Thyroid gland (tissue), 4 donors: ENCODE measurements at regions not wholly inside any gene's neighbourhood (a gene's known extent, or its start where the extent isn't known, plus 50 kb on each side); places are given as distances from the start of the nearest gene placed in this dataset.

ENCODE experiments used
- DNase-seq, 2 donors: peaks; one replicate each; pipeline ENCODE4 v3.0.0-alpha.2; 2019
- H3K27ac ChIP-seq, 3 donors: fragments of 200-600 bp; sonication (generic); 1 replicate in 2 of 3; 2 replicates in 1 of 3; pipeline ENCODE4 v1.5.1; 2016 to 2019; ENCODE audit warnings: mild to moderate bottlenecking in 1 of 3, moderate library complexity in 1 of 3
- H3K27me3 ChIP-seq: fragments of 200-600 bp; sonication (generic); one replicate; pipeline ENCODE4 v1.5.1; 2019
- H3K36me3 ChIP-seq, 2 donors: fragments of 200-600 bp; sonication (generic); one replicate each; pipeline ENCODE4 v1.5.1; 2016 to 2019
- H3K4me1 ChIP-seq, 2 donors: fragments of 200-600 bp; sonication (generic); one replicate each; pipeline ENCODE4 v1.5.1; 2017 to 2019
- H3K4me3 ChIP-seq, 3 donors: fragments of 200-600 bp; sonication (generic); replicated peaks in 1 of 3; 1 replicate in 2 of 3; 2 replicates in 1 of 3; pipeline ENCODE4 v1.5.1; 2016; ENCODE audit warnings: mild to moderate bottlenecking in 1 of 3
- H3K9me3 ChIP-seq: fragments of 200-600 bp; sonication (generic); one replicate; pipeline ENCODE4 v1.5.1; 2017
- POLR2A ChIP-seq, 2 donors: fragments of 450-650 bp; IDR thresholded peaks; one replicate each; pipeline ENCODE4 v1.6.1; 2017; ENCODE audit warnings: antibody characterized with exemption in 2 of 2, mild to moderate bottlenecking in 2 of 2, moderate library complexity in 1 of 2
- WGBS, 2 donors: methylation state at CpG; one replicate each; pipeline ENCODE4 v1.1.5; 2017; 5-methylcytosine and 5-hydroxymethylcytosine counted together
- intact Hi-C: fragments of 100-400 bp; cut with DNase I; formaldehyde crosslinking; loops from one replicate; pipeline ENCODE4 v1.15.1; 2023
- TF ChIP-seq, protein P1 (sequence below), 6 experiments: fragments of 200-600 bp in 3 of 6; fragments of 450-650 bp in 3 of 6; sonication (generic) in 3 of 6; IDR thresholded peaks; one replicate each; pipeline ENCODE4 v1.5.1; 2016 to 2019; ENCODE audit warnings: antibody characterized with exemption in 6 of 6, mild to moderate bottlenecking in 2 of 6, inconsistent platforms in 1 of 6, moderate library complexity in 1 of 6

GRCh38 chr1:55813618-55814017 lies 598.5 kb upstream of the USP24 start:
- TF ChIP-seq, protein P1, sequence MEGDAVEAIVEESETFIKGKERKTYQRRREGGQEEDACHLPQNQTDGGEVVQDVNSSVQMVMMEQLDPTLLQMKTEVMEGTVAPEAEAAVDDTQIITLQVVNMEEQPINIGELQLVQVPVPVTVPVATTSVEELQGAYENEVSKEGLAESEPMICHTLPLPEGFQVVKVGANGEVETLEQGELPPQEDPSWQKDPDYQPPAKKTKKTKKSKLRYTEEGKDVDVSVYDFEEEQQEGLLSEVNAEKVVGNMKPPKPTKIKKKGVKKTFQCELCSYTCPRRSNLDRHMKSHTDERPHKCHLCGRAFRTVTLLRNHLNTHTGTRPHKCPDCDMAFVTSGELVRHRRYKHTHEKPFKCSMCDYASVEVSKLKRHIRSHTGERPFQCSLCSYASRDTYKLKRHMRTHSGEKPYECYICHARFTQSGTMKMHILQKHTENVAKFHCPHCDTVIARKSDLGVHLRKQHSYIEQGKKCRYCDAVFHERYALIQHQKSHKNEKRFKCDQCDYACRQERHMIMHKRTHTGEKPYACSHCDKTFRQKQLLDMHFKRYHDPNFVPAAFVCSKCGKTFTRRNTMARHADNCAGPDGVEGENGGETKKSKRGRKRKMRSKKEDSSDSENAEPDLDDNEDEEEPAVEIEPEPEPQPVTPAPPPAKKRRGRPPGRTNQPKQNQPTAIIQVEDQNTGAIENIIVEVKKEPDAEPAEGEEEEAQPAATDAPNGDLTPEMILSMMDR (IDR thresholded peaks at IDR 0.05), result no peak
- no peak for TF ChIP-seq POLR2A (IDR thresholded peaks at IDR 0.05)
- intact Hi-C loops, result no loop called here
- Histone ChIP-seq H3K4me3 (no peak overlapping the region), H3K9me3 (no peaks in the 10 kb centered on the region), H3K27me3 (no peaks in the 10 kb centered on the region), H3K36me3 (no peaks in the 10 kb centered on the region), H3K27ac (no peak overlapping the region), H3K4me1 (peaks cover 3 to 17% of the 10 kb centered on the region in 2 donors)
- DNase-seq, result peak; percentile 5 to 17
- 82 to 83% methylated on average over 3 of the region's 3 CpGs for WGBS, 2 donors

DNA sequence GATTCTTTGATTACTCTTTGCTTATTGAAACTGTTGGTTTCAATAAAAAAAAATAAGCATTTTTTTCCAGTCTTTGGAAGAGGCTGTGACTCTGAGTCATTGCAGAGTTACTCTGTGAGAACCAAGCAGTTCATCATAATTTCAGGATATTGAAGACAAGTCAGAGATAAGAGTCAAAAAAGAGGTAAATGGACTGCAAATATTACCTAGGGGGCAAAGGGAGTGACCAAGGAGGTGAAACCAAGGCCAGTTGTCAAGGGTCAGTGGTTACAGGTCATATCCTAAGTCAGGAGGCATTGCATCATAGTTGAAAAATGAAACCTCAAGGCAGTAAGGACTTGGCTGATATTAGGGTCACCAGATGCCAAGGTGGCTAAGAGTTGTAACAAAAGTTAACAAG lies 597.1 kb upstream of the USP24 start:
- TF ChIP-seq, protein P1 (IDR thresholded peaks at IDR 0.05), result no peak
- no peak for TF ChIP-seq POLR2A (IDR thresholded peaks at IDR 0.05)
- DNase-seq, result no peak
- Histone ChIP-seq H3K36me3 (no peaks in the 10 kb centered on the region), H3K27ac (no peak overlapping the region), H3K27me3 (no peaks in the 10 kb centered on the region), H3K4me1 (peaks cover 3 to 17% of the 10 kb centered on the region in 2 donors), H3K9me3 (no peaks in the 10 kb centered on the region), H3K4me3 (no peak overlapping the region)
- intact Hi-C loops, result no loop called here

GRCh38 chr1:55808263-55808662 lies 593.1 kb upstream of the USP24 start:
- Histone ChIP-seq H3K27ac (no peak overlapping the region), H3K4me3 (no peak overlapping the region), H3K9me3 (no peaks in the 10 kb centered on the region), H3K36me3 (no peaks in the 10 kb centered on the region), H3K27me3 (no peaks in the 10 kb centered on the region), H3K4me1 (peaks cover 0 to 6% of the 10 kb centered on the region in 2 donors)
- 96 to 98% methylated on average over 1 of the region's 1 CpG for WGBS, 2 donors
- TF ChIP-seq POLR2A (IDR thresholded peaks at IDR 0.05), result no peak
- TF ChIP-seq, protein P1 (IDR thresholded peaks at IDR 0.05), result no peak
- no peak for DNase-seq
- intact Hi-C loops, result no loop called here

- no peak for DNase-seq
- Histone ChIP-seq H3K4me3 (no peak overlapping the region), H3K4me1 (no peaks in the 10 kb centered on the region), H3K36me3 (no peaks in the 10 kb centered on the region), H3K9me3 (no peaks in the 10 kb centered on the region), H3K27ac (no peak overlapping the region), H3K27me3 (no peaks in the 10 kb centered on the region)
- TF ChIP-seq, protein P1 (IDR thresholded peaks at IDR 0.05), result no peak
- TF ChIP-seq POLR2A (IDR thresholded peaks at IDR 0.05), result no peak
- intact Hi-C loops, result no loop called here
- WGBS, 2 donors, result 86 to 95% methylated on average over 2 of the region's 2 CpGs
Observed at GRCh38 chr1:55803429-55803828, 588.3 kb upstream of the USP24 start.

DNA sequence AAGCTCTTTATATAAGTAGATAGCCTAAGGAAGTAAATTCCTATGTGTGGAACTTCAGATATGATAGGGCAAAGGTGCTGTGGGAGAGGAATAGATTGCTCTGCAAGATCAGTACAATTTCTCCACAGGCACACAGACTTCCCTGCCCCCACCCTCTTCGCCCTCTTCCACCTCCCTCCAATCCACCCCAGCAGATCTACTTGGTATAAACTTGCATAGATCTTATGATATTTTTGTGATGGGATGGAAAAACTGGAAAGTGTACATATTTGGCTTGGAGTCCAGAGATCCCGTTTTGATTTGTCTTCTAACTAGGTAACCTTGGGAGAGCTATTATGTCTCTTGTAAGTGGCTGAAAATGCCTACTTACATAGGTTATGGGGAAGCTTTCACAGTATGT lies 586.3 kb upstream of the USP24 start:
- 83 to 85% methylated on average over 2 of the region's 2 CpGs for WGBS, 2 donors

More for the DNA sequence above, 586.3 kb upstream of the USP24 start:
- intact Hi-C loops, result no loop called here
- no peak for DNase-seq
- Histone ChIP-seq H3K36me3 (no peaks in the 10 kb centered on the region), H3K4me3 (no peak overlapping the region), H3K9me3 (no peaks in the 10 kb centered on the region), H3K4me1 (no peaks in the 10 kb centered on the region), H3K27me3 (no peaks in the 10 kb centered on the region), H3K27ac (no peak overlapping the region)
- no peak for TF ChIP-seq POLR2A (IDR thresholded peaks at IDR 0.05)
- TF ChIP-seq, protein P1 (IDR thresholded peaks at IDR 0.05), result no peak
